ENCODE measurements at regions not wholly inside any gene's neighbourhood (a gene's known extent, or its start where the extent isn't known, plus 50 kb on each side); places are given as distances from the start of the nearest gene placed in this dataset.

GRCh38 chr10:78924319-78925003, 144.3 kb upstream of the ZMIZ1 start:
- peak in 2 of 10 donors; percentile 12 to 16 for DNase-seq
- intact Hi-C loops (cut with DNase I): no loop called here

- DNase-seq: peak in 1 of 10 donors; percentile 64
- intact Hi-C loops (cut with DNase I): no loop called here
Observed at GRCh38 chr10:78925275-78925674, 143.5 kb upstream of the ZMIZ1 start.

GRCh38 chr10:78925800-78926319, 142.9 kb upstream of the ZMIZ1 start:
- no peak for DNase-seq
- intact Hi-C loops (cut with DNase I): no loop called here

GRCh38 chr10:78927257-78927995, 141.3 kb upstream of the ZMIZ1 start:
- intact Hi-C loops (cut with DNase I): no loop called here
- DNase-seq: peak in 2 of 10 donors; percentile 28 to 67

GRCh38 chr10:78928330-78928729, 140.4 kb upstream of the ZMIZ1 start:
- peak in 2 of 10 donors; percentile 13 to 40 for DNase-seq
- intact Hi-C loops (cut with DNase I): no loop called here

GRCh38 chr10:78929541-78929940, 139.2 kb upstream of the ZMIZ1 start:
- intact Hi-C loops (cut with DNase I): no loop called here
- peak in 2 of 10 donors; percentile 41 to 47 for DNase-seq

- DNase-seq: peak in 2 of 10 donors; percentile 12 to 59
- intact Hi-C loops (cut with DNase I): no loop called here
Observed at GRCh38 chr10:78931321-78932053, 137.3 kb upstream of the ZMIZ1 start.

DNA sequence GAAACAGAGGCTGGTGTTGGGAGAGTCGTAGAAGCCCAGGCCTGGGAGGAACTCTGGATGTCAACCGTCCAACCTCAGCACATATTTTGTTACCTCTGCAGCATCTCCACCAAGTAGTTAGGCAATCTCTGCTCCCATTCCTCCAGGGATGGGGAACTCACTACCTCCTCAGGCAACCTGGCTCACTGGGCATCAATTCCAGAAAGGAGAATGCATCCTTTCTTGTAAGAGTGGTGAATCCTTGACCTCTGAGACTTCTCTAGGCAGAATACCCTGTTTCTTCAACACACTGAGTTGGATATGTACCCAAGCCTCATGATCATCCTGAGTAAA, 136.7 kb upstream of the ZMIZ1 start:
- DNase-seq: no peak
- intact Hi-C loops (cut with DNase I): no loop called here

DNA sequence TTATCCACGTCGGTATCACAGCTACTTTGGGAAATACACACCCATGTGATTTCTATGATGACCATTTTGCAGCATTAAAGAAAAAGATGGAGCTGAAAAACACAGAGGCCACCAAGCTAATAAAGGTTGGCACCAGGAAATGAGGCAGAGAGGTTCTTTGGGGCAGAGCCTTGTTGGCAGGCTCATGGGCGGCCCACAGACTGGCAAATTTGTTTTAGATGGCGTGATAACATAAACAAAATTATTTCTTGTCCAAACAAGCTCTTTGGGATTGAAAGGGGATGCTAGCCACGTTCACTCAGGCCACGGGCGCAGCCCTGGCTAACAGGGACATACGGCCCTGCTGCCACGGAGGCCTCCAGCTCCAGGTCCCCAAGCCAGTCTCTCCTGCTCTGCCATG, 135.9 kb upstream of the ZMIZ1 start:
- intact Hi-C loops (cut with DNase I): no loop called here
- peak in 1 of 10 donors; percentile 8 for DNase-seq

DNA sequence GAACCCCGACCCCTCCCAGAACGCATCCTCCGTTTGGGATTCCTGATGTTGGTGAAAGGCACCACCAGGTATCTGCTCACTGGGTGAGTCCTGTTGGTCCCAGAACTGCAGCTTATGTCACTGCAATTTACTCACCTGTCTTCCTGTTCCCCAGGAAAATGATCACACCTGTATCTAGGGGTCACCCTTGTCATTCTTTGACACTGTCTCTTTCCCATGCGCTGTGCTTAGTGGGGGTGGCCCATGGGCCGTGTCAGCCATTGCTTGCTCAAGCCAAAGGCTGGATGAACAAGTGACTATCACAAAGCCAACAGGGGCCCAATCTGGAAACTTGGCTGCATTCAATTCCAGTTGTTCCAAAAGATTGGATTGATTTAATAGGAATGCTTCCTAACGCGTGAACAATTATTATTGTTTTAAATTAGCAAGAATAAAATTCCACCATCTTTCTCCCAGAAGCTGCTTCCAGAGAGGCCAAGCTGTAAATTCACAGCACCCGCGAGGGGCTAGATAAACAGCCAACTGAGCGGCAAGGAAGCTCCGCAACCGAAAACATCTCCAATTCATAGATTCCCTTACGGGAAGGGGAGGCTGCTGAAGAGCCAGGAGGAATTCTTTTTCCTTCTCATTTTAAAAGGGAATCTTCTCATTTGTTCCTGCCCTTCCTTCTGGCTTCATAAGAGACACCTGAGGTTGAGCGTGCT, 134.8 kb upstream of the ZMIZ1 start:
- DNase-seq: peak in 1 of 10 donors; percentile 15
- intact Hi-C loops (cut with DNase I): no loop called here

DNA sequence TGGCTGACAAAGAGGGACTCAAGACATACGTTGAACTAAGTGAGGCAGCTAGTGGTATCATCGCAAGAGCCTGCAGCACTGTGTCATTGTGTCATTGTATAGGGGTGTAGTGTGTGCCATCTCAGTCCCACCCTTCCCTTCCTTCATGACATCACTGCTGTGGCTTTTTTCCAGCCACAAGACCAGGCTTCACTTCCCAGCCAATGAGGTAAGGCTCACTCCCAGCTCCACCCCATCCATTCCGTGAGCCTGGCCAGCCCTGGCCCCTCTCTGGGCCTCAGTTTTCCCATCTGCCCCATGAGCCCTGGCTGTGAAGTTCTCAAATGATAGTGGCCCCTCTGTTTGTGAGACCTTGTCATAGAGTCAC, 134.3 kb upstream of the ZMIZ1 start:
- intact Hi-C loops (cut with DNase I): no loop called here
- peak in 1 of 10 donors; percentile 36 for DNase-seq

- peak in 1 of 10 donors; percentile 48 for DNase-seq
- intact Hi-C loops (cut with DNase I): no loop called here
Observed at GRCh38 chr10:78934994-78935602, 133.7 kb upstream of the ZMIZ1 start.

DNA sequence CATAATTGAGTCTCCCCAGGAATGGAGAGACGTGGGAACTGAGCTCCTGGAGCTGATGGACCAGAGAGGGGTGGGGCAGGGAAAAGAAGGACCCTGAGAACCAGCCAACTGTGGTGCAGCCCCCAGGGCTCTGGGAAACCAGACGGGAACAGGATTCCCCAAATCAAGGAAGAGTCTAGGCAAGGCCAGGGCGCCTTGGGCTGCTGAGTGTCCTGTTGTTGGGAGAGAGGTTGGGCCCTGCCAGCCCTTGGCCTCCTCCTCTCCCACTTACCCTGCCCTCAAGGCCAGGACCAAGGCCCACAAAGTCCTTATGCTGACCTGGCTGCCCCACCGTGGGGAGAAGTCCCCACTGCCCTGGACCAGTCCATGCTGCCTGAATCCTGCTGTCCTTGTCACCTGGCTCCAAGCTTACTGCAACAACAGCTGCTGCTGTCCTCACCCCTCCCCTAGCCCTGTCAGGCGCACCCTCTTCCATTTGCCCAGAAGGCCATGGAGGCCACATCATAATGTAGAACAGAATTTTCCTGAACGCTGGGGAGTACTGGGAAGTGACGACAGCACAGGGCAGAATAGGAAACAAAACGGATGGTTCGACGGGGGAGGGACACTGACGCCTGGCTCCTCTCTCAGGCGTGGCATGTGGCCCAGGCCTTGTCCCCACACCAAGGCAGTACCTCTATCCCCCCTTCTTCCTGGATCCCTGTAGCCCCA, 132.9 kb upstream of the ZMIZ1 start:
- peak in 1 of 10 donors; percentile 39 for DNase-seq
- intact Hi-C loops (cut with DNase I): no loop called here

GRCh38 chr10:78936412-78937342, 132.1 kb upstream of the ZMIZ1 start:
- peak in 1 of 10 donors; percentile 63 for DNase-seq
- intact Hi-C loops (cut with DNase I): no loop called here

GRCh38 chr10:78937393-78937792, 131.4 kb upstream of the ZMIZ1 start:
- DNase-seq: peak in 1 of 10 donors; percentile 18
- intact Hi-C loops (cut with DNase I): no loop called here

- intact Hi-C loops (cut with DNase I): no loop called here
- peak in 1 of 10 donors; percentile 32 for DNase-seq
Observed at GRCh38 chr10:78937800-78938694, 130.7 kb upstream of the ZMIZ1 start.
